Liver (tissue), 8 donors: ENCODE measurements at regions not wholly inside any gene's neighbourhood (a gene's known extent, or its start where the extent isn't known, plus 50 kb on each side); places are given as distances from the start of the nearest gene placed in this dataset.

Experiments
- DNase-seq: peaks from one replicate; pipeline ENCODE4 v3.0.0-alpha.2; 2017; ENCODE audit warnings: low spot score
- H3K27ac ChIP-seq, 2 donors: one replicate each; pipeline ENCODE4 v1.7.0; 2013; ENCODE audit warnings: inconsistent platforms in 2 of 2, low read length in 2 of 2, control low read depth in 1 of 2, low read depth in 1 of 2, mild to moderate bottlenecking in 1 of 2
- H3K27me3 ChIP-seq, 4 donors: one replicate each; pipeline versions ENCODE4 v1.6.1 to v1.7.0; 2013; ENCODE audit warnings: low read length in 3 of 4, inconsistent platforms in 1 of 4, mild to moderate bottlenecking in 1 of 4, moderate library complexity in 1 of 4; ENCODE audit not compliant: control insufficient read depth in 4 of 4, insufficient read depth in 4 of 4
- H3K36me3 ChIP-seq, 4 donors: one replicate each; pipeline versions ENCODE4 v1.6.1 to v1.7.0; 2013; ENCODE audit warnings: low read length in 3 of 4, mild to moderate bottlenecking in 3 of 4, low read depth in 1 of 4, moderate library complexity in 1 of 4; ENCODE audit not compliant: control insufficient read depth in 4 of 4, insufficient read depth in 3 of 4
- H3K4me1 ChIP-seq, 4 donors: one replicate each; pipeline versions ENCODE4 v1.6.1 to v1.7.0; 2013; ENCODE audit warnings: low read length in 3 of 4, mild to moderate bottlenecking in 3 of 4, moderate library complexity in 1 of 4; ENCODE audit not compliant: control insufficient read depth in 4 of 4, insufficient read depth in 4 of 4
- H3K4me3 ChIP-seq, 3 donors: one replicate each; pipeline versions ENCODE4 v1.6.1 to v1.7.0; 2013; ENCODE audit warnings: low read length in 3 of 3, control low read depth in 1 of 3, low read depth in 1 of 3, mild to moderate bottlenecking in 1 of 3
- H3K9ac ChIP-seq, 2 donors: one replicate each; pipeline ENCODE4 v1.7.0; 2013; ENCODE audit warnings: low read length in 2 of 2, mild to moderate bottlenecking in 2 of 2, moderate library complexity in 2 of 2, control low read depth in 1 of 2, low read depth in 1 of 2
- H3K9me3 ChIP-seq, 4 donors: one replicate each; pipeline versions ENCODE4 v1.6.1 to v1.7.0; 2013; ENCODE audit warnings: low read length in 3 of 4; ENCODE audit not compliant: control insufficient read depth in 4 of 4
- EGR1 ChIP-seq, 2 donors: IDR thresholded peaks; 2 replicates each; pipeline ENCODE4 v1.6.1; 2016 to 2018; ENCODE audit warnings: antibody characterized with exemption in 2 of 2, low read depth in 2 of 2
- FOXA1 ChIP-seq: IDR thresholded peaks from 2 replicates; pipeline ENCODE4 v1.6.1; 2016; ENCODE audit warnings: antibody characterized with exemption
- FOXA2 ChIP-seq: IDR thresholded peaks from 2 replicates; pipeline ENCODE4 v1.6.1; 2016; ENCODE audit warnings: antibody characterized with exemption
- GABPA ChIP-seq, 2 donors: IDR thresholded peaks in 1 of 2; conservative IDR thresholded peaks in 1 of 2; 2 replicates each; pipeline ENCODE4 v1.6.1; 2016; ENCODE audit warnings: antibody characterized with exemption in 2 of 2, mild to moderate bottlenecking in 1 of 2, moderate library complexity in 1 of 2
- HNF4A ChIP-seq, 2 donors: conservative IDR thresholded peaks; 2 replicates each; pipeline ENCODE4 v1.6.1; 2016; ENCODE audit warnings: antibody characterized with exemption in 2 of 2, mild to moderate bottlenecking in 2 of 2
- HNF4G ChIP-seq: IDR thresholded peaks from 2 replicates; pipeline ENCODE4 v1.6.1; 2016; ENCODE audit warnings: antibody characterized with exemption
- JUND ChIP-seq, 2 donors: IDR thresholded peaks; 2 replicates each; pipeline ENCODE4 v1.6.1; 2016; ENCODE audit warnings: antibody characterized with exemption in 2 of 2
- NR2F2 ChIP-seq: IDR thresholded peaks from 2 replicates; pipeline ENCODE4 v1.6.1; 2016; ENCODE audit warnings: antibody characterized with exemption
- RAD21 ChIP-seq, 2 donors: IDR thresholded peaks; 2 replicates each; pipeline ENCODE4 v1.6.1; 2016; ENCODE audit warnings: antibody characterized with exemption in 2 of 2, mild to moderate bottlenecking in 2 of 2
- RXRA ChIP-seq, 2 donors: IDR thresholded peaks; 2 replicates each; pipeline ENCODE4 v1.6.1; 2017 to 2018; ENCODE audit warnings: antibody characterized with exemption in 2 of 2, mild to moderate bottlenecking in 1 of 2
- SP1 ChIP-seq: IDR thresholded peaks from 2 replicates; pipeline ENCODE4 v1.6.1; 2018; ENCODE audit warnings: antibody characterized with exemption, mild to moderate bottlenecking
- TAF1 ChIP-seq: conservative IDR thresholded peaks from 2 replicates; pipeline ENCODE4 v1.6.1; 2016; ENCODE audit warnings: antibody characterized with exemption, mild to moderate bottlenecking
- YY1 ChIP-seq: IDR thresholded peaks from 2 replicates; pipeline ENCODE4 v1.6.1; 2016; ENCODE audit warnings: antibody characterized with exemption, mild to moderate bottlenecking
- WGBS: extraction: QIAGEN DNeasy Blood & Tissue Kit; methylation state at CpG from one replicate; pipeline ENCODE4 v1.1.7; 2013; 5-methylcytosine and 5-hydroxymethylcytosine counted together
- TF ChIP-seq, protein P1 (sequence below): fragments of 150-350 bp; IDR thresholded peaks from 2 replicates; pipeline ENCODE4 v1.5.1; 2017; ENCODE audit warnings: improper control_type of control experiment, low read depth, low read length; ENCODE audit not compliant: missing input control
- TF ChIP-seq, protein P2 (sequence below): IDR thresholded peaks from 2 replicates; pipeline ENCODE4 v1.6.1; 2016; ENCODE audit warnings: antibody characterized with exemption
- TF ChIP-seq, protein P3 (sequence below): IDR thresholded peaks from 2 replicates; pipeline ENCODE4 v1.6.1; 2016; ENCODE audit warnings: antibody characterized with exemption
- TF ChIP-seq, protein P4 (sequence below): IDR thresholded peaks from 2 replicates; pipeline ENCODE4 v1.6.1; 2016; ENCODE audit warnings: antibody characterized with exemption, mild to moderate bottlenecking
- TF ChIP-seq, protein P5 (sequence below): IDR thresholded peaks from 2 replicates; pipeline ENCODE4 v1.6.1; 2016; ENCODE audit warnings: antibody characterized with exemption
- donor health status: healthy.
- donor health status: healthy.
- donor health status: healthy.
- donor health status: healthy.
- donor health status: healthy.

DNA sequence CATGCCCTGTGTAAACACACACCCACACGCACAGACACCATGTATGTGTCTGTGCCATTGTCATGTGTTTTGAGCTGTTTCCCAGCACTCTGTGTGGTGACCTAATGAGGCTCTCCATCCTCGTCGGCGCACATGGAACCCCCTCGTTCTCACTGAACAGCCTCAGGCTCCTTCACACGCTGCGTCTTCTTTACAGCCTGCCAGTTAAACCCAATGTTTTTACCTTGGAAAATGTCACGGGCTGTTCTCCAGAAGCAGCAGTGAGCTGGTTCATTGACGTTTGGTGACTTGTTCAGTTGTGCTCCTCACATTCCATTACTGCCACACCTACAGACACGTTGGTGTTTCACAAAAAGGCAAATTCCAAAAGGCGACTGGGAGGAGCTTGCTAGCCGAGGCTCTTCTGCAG lies 201.0 kb upstream of the FOXQ1 start:
- TF ChIP-seq SP1 (no peak), GABPA (IDR thresholded peaks at IDR 0.05 in 1 of 2, conservative IDR thresholded peaks at IDR 0.05 in 1 of 2) (no peak), RAD21 (IDR thresholded peaks at IDR 0.05) (no peak), FOXA2 (peak; percentile 4)
- TF ChIP-seq, protein P1, sequence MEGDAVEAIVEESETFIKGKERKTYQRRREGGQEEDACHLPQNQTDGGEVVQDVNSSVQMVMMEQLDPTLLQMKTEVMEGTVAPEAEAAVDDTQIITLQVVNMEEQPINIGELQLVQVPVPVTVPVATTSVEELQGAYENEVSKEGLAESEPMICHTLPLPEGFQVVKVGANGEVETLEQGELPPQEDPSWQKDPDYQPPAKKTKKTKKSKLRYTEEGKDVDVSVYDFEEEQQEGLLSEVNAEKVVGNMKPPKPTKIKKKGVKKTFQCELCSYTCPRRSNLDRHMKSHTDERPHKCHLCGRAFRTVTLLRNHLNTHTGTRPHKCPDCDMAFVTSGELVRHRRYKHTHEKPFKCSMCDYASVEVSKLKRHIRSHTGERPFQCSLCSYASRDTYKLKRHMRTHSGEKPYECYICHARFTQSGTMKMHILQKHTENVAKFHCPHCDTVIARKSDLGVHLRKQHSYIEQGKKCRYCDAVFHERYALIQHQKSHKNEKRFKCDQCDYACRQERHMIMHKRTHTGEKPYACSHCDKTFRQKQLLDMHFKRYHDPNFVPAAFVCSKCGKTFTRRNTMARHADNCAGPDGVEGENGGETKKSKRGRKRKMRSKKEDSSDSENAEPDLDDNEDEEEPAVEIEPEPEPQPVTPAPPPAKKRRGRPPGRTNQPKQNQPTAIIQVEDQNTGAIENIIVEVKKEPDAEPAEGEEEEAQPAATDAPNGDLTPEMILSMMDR, result no peak
- no peak for DNase-seq
- Histone ChIP-seq H3K27me3 (no peaks in the 10 kb centered on the region), H3K27ac (no peak overlapping the region), H3K9me3 (no peaks in the 10 kb centered on the region), H3K36me3 (no peaks in the 10 kb centered on the region), H3K9ac (no peak overlapping the region), H3K4me1 (no peaks in the 10 kb centered on the region), H3K4me3 (no peak overlapping the region)
- 73% methylated on average over 12 of the region's 12 CpGs for WGBS

DNA sequence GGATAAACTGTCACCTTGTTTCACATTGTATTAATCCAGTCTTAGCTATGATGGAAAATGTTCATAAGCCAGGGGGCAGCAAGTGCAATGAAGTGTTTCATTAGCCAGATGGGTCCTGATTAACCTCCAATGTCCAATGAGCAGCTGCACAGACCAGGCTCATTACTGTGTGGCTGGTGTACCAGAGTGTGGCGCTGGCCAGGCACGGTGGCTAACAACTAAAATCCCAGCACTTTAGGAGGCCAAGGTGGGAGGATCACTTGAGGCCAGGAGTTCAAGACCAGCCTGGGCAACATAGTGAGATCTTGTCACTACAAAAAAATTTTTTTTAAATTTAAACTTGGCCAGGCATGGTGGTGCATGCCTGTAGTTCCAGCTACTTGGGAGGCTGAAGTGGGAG lies 201.7 kb upstream of the FOXQ1 start:
- DNase-seq, result no peak
- H3K27me3 ChIP-seq, result no peaks in the 10 kb centered on the region
- no peaks in the 10 kb centered on the region for H3K9me3 ChIP-seq
- no peaks in the 10 kb centered on the region for H3K36me3 ChIP-seq
- no peak overlapping the region for H3K4me3 ChIP-seq
- no peak overlapping the region for H3K27ac ChIP-seq
- WGBS, result 93% methylated on average over 2 of the region's 2 CpGs
- no peaks in the 10 kb centered on the region for H3K4me1 ChIP-seq
- H3K9ac ChIP-seq, result no peak overlapping the region
- no peak for TF ChIP-seq JUND (IDR thresholded peaks at IDR 0.05)
- peak in 1 of 2 donors; percentile 49 for TF ChIP-seq RAD21 (IDR thresholded peaks at IDR 0.05)
- no peak for TF ChIP-seq EGR1 (IDR thresholded peaks at IDR 0.05; ENCODE audit: low read depth in 2 of 2)
- no peak for TF ChIP-seq SP1
- no peak for TF ChIP-seq HNF4A (conservative IDR thresholded peaks at IDR 0.05)

DNA sequence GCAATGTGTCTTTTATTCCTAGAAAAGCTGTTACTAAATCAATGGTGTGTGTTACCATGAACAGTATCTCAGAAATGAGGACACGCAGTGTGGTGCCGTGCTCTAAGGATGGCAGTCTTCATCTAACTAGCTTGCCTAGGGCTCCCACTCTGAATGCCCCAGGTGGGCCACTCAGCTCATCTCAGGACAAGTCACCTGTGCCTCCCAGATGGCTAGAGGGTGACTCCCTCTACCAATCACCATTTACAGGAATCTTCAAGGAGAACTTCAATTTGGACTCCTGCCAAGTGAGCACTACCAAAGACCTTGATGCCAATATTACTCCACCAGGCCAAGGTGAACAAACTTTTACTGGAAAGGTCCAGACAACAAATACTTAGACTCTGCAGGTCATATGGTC lies 202.8 kb upstream of the FOXQ1 start:
- Histone ChIP-seq H3K36me3 (no peaks in the 10 kb centered on the region), H3K4me1 (no peaks in the 10 kb centered on the region), H3K9ac (no peak overlapping the region), H3K9me3 (no peaks in the 10 kb centered on the region), H3K27ac (no peak overlapping the region), H3K27me3 (no peaks in the 10 kb centered on the region), H3K4me3 (no peak overlapping the region)
- DNase-seq, result no peak
- TF ChIP-seq YY1, result no peak
- TF ChIP-seq FOXA1, result no peak
- TF ChIP-seq, protein P1, result no peak
- TF ChIP-seq, protein P2, sequence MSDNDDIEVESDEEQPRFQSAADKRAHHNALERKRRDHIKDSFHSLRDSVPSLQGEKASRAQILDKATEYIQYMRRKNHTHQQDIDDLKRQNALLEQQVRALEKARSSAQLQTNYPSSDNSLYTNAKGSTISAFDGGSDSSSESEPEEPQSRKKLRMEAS, result no peak
- no peak for TF ChIP-seq SP1
- TF ChIP-seq, protein P3, sequence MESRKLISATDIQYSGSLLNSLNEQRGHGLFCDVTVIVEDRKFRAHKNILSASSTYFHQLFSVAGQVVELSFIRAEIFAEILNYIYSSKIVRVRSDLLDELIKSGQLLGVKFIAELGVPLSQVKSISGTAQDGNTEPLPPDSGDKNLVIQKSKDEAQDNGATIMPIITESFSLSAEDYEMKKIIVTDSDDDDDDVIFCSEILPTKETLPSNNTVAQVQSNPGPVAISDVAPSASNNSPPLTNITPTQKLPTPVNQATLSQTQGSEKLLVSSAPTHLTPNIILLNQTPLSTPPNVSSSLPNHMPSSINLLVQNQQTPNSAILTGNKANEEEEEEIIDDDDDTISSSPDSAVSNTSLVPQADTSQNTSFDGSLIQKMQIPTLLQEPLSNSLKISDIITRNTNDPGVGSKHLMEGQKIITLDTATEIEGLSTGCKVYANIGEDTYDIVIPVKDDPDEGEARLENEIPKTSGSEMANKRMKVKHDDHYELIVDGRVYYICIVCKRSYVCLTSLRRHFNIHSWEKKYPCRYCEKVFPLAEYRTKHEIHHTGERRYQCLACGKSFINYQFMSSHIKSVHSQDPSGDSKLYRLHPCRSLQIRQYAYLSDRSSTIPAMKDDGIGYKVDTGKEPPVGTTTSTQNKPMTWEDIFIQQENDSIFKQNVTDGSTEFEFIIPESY, result no peak
- TF ChIP-seq GABPA (IDR thresholded peaks at IDR 0.05 in 1 of 2, conservative IDR thresholded peaks at IDR 0.05 in 1 of 2), result no peak
- TF ChIP-seq JUND (IDR thresholded peaks at IDR 0.05), result no peak
- TF ChIP-seq HNF4G, result no peak
- TF ChIP-seq TAF1, result no peak
- TF ChIP-seq HNF4A (conservative IDR thresholded peaks at IDR 0.05), result no peak
- TF ChIP-seq RAD21 (IDR thresholded peaks at IDR 0.05), result no peak
- TF ChIP-seq, protein P4, sequence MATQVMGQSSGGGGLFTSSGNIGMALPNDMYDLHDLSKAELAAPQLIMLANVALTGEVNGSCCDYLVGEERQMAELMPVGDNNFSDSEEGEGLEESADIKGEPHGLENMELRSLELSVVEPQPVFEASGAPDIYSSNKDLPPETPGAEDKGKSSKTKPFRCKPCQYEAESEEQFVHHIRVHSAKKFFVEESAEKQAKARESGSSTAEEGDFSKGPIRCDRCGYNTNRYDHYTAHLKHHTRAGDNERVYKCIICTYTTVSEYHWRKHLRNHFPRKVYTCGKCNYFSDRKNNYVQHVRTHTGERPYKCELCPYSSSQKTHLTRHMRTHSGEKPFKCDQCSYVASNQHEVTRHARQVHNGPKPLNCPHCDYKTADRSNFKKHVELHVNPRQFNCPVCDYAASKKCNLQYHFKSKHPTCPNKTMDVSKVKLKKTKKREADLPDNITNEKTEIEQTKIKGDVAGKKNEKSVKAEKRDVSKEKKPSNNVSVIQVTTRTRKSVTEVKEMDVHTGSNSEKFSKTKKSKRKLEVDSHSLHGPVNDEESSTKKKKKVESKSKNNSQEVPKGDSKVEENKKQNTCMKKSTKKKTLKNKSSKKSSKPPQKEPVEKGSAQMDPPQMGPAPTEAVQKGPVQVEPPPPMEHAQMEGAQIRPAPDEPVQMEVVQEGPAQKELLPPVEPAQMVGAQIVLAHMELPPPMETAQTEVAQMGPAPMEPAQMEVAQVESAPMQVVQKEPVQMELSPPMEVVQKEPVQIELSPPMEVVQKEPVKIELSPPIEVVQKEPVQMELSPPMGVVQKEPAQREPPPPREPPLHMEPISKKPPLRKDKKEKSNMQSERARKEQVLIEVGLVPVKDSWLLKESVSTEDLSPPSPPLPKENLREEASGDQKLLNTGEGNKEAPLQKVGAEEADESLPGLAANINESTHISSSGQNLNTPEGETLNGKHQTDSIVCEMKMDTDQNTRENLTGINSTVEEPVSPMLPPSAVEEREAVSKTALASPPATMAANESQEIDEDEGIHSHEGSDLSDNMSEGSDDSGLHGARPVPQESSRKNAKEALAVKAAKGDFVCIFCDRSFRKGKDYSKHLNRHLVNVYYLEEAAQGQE, result no peak
- no peak for TF ChIP-seq NR2F2
- TF ChIP-seq FOXA2, result no peak
- TF ChIP-seq EGR1 (IDR thresholded peaks at IDR 0.05; ENCODE audit: low read depth in 2 of 2), result no peak
- TF ChIP-seq, protein P5, sequence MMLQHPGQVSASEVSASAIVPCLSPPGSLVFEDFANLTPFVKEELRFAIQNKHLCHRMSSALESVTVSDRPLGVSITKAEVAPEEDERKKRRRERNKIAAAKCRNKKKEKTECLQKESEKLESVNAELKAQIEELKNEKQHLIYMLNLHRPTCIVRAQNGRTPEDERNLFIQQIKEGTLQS, result no peak
- no peak for TF ChIP-seq RXRA (IDR thresholded peaks at IDR 0.05)
- WGBS, result 94% methylated on average over 2 of the region's 2 CpGs
